H1 (cell line): ENCODE measurements at regions not wholly inside any gene's neighbourhood (a gene's known extent, or its start where the extent isn't known, plus 50 kb on each side); places are given as distances from the start of the nearest gene placed in this dataset.

Experiments used
- CEBPB ChIP-seq: IDR thresholded peaks from 2 replicates; pipeline ENCODE4 v1.6.1; 2012; ENCODE audit warnings: low read depth, low read length
- EGR1 ChIP-seq: IDR thresholded peaks from 2 replicates; pipeline ENCODE4 v1.6.1; 2011; ENCODE audit warnings: low read depth, low read length, borderline replicate concordance
- POLR2A ChIP-seq, 2 experiments: IDR thresholded peaks; 1 replicate in 1 of 2; 2 replicates in 1 of 2; pipeline ENCODE4 v1.6.1; 2011; ENCODE audit warnings: low read depth in 2 of 2, low read length in 2 of 2, mild to moderate bottlenecking in 2 of 2; ENCODE audit errors: control extremely low read depth in 1 of 2
- POLR2AphosphoS5 ChIP-seq: IDR thresholded peaks from 2 replicates; pipeline ENCODE4 v1.6.1; 2011; ENCODE audit warnings: low read depth, low read length
- RAD21 ChIP-seq, 2 experiments: IDR thresholded peaks in 1 of 2; conservative IDR thresholded peaks in 1 of 2; 2 replicates each; pipeline ENCODE4 v1.6.1; 2011; ENCODE audit warnings: low read depth in 2 of 2, low read length in 2 of 2, improper control_type of control experiment in 1 of 2, inconsistent platforms in 1 of 2, mild to moderate bottlenecking in 1 of 2, moderate library complexity in 1 of 2
- RFX5 ChIP-seq: IDR thresholded peaks from 2 replicates; pipeline ENCODE4 v1.6.1; 2011; ENCODE audit warnings: low read depth, low read length, improper control_type of control experiment, borderline replicate concordance
- SP1 ChIP-seq: IDR thresholded peaks from 2 replicates; pipeline ENCODE4 v1.6.1; 2011; ENCODE audit warnings: low read depth, low read length
- SP2 ChIP-seq: IDR thresholded peaks from 2 replicates; pipeline ENCODE4 v1.6.1; 2012; ENCODE audit warnings: mild to moderate bottlenecking, low read length, inconsistent platforms
- SUZ12 ChIP-seq: fragments of 200-600 bp; sonication (generic); IDR thresholded peaks from 2 replicates; pipeline ENCODE4 v1.6.1; 2012; ENCODE audit warnings: mild to moderate bottlenecking, inconsistent platforms, low read length, moderate library complexity, mixed read lengths
- TAF1 ChIP-seq: IDR thresholded peaks from 2 replicates; pipeline ENCODE4 v1.6.1; 2011; ENCODE audit warnings: mild to moderate bottlenecking, low read depth, low read length
- YY1 ChIP-seq: IDR thresholded peaks from 2 replicates; pipeline ENCODE4 v1.6.1; 2011; ENCODE audit warnings: low read depth, mild to moderate bottlenecking, low read length
- TF ChIP-seq, protein P1 (sequence below), 3 experiments: IDR thresholded peaks; 1 replicate in 2 of 3; 2 replicates in 1 of 3; pipeline versions ENCODE4 v1.5.1 to v1.6.1; 2011; ENCODE audit warnings: low read length in 3 of 3, mild to moderate bottlenecking in 3 of 3, inconsistent platforms in 2 of 3, low read depth in 1 of 3, moderate library complexity in 1 of 3; ENCODE audit not compliant: insufficient read depth in 1 of 3; ENCODE audit errors: control extremely low read depth in 1 of 3

- TF ChIP-seq YY1 (no peak), EGR1 (no peak), POLR2AphosphoS5 (no peak), SUZ12 (no peak), SP2 (no peak), CEBPB (no peak), RAD21 (IDR thresholded peaks at IDR 0.05 in 1 of 2, conservative IDR thresholded peaks at IDR 0.05 in 1 of 2; ENCODE audit: low read depth in 2 of 2, low read length in 2 of 2) (no peak), POLR2A (IDR thresholded peaks at IDR 0.05; ENCODE audit: control extremely low read depth in 1 of 2, low read depth in 2 of 2, low read length in 2 of 2) (no peak), TAF1 (no peak), SP1 (no peak), RFX5 (no peak)
- TF ChIP-seq, protein P1, sequence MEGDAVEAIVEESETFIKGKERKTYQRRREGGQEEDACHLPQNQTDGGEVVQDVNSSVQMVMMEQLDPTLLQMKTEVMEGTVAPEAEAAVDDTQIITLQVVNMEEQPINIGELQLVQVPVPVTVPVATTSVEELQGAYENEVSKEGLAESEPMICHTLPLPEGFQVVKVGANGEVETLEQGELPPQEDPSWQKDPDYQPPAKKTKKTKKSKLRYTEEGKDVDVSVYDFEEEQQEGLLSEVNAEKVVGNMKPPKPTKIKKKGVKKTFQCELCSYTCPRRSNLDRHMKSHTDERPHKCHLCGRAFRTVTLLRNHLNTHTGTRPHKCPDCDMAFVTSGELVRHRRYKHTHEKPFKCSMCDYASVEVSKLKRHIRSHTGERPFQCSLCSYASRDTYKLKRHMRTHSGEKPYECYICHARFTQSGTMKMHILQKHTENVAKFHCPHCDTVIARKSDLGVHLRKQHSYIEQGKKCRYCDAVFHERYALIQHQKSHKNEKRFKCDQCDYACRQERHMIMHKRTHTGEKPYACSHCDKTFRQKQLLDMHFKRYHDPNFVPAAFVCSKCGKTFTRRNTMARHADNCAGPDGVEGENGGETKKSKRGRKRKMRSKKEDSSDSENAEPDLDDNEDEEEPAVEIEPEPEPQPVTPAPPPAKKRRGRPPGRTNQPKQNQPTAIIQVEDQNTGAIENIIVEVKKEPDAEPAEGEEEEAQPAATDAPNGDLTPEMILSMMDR (IDR thresholded peaks at IDR 0.05; ENCODE audit: control extremely low read depth in 1 of 3, insufficient read depth in 1 of 3, low read depth in 1 of 3, low read length in 3 of 3) = no peak
These were observed 111.4 kb downstream of the POU4F1 start for GRCh38 chr13:78491978-78492377.
